GM21619 (cell line): ENCODE measurements at regions not wholly inside any gene's neighbourhood (a gene's known extent, or its start where the extent isn't known, plus 50 kb on each side); places are given as distances from the start of the nearest gene placed in this dataset.
"Not testable (repeated sequence)": the region's sequence is repeated elsewhere in the genome, so short reads cannot be mapped to it uniquely, and the experiment has no call there.

ENCODE experiments used
- ATAC-seq: cut with Tn5 transposase; IDR thresholded peaks from one replicate; pipeline ENCODE4 v1.9.1; 2021; ENCODE audit not compliant: unreplicated experiment

- ATAC-seq, result no peak
Measured at GRCh38 chr18:75694292-75694691, 266.8 kb upstream of the SMIM21 start.

DNA sequence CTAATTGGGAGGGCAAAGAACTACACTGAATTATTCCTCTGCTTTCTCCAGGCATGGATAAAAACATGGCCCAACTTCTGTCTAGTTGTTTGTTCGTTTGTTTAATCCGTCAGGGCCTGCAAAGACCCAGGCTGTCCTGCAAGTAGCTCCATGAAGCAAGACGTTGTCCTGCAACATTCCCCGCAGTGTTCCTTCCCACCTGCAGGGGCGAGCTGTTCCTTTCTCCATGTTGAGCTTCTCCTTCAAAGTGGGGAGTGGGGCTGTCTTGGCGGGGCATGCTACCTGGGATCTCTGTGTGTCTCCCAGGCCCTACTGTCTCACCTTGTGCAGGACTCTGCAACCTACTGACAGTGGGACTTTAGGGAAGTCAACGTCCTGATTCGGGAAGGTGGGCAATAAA, 264.0 kb upstream of the SMIM21 start:
- no peak for ATAC-seq

GRCh38 chr18:75690283-75690682, 262.8 kb upstream of the SMIM21 start:
- not testable (repeated sequence) for ATAC-seq

DNA sequence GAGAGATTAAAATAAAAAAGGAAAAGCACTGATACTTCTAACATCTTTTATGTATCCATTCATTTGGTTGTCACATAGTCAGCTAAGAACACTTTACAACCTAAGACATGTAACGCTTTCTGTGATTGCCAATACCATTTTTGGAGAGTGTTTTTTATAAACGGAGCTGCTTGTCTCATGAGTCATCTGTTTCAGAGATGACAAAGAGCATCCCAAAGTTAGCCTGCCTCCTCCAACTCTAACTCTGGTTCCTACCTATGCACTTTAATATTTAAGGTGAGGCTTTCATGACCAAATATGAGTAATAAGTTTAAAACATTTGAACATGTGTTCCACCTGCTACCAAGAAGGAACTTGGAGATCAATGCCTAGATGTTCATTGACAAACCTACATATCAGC, 260.1 kb upstream of the SMIM21 start:
- ATAC-seq, result no peak

DNA sequence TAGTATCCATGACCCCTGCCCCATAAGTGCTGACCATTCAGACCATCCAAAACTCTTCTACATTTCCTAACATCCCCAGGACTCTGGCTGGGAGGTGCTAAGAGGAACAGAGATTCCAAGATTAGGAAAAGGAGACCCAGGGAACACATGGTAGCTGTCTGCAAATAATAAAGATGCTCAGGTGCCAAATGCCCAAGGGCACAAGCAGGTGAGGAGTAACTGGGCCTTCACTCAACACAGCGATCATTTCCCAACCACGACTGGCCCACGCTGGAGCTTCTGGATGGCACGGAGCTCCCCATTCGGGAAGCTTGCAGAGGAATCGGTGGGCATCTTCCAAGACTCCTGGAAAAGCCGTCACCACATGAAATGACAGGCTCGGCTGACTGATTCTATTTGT, 255.9 kb upstream of the SMIM21 start:
- no peak for ATAC-seq

GRCh38 chr18:75681538-75682115, 254.1 kb upstream of the SMIM21 start:
- no peak for ATAC-seq

GRCh38 chr18:75679331-75679730, 251.8 kb upstream of the SMIM21 start:
- no peak for ATAC-seq

GRCh38 chr18:75678627-75679026, 251.1 kb upstream of the SMIM21 start:
- no peak for ATAC-seq

- no peak for ATAC-seq
Measured at GRCh38 chr18:75677696-75678455, 250.4 kb upstream of the SMIM21 start.

DNA sequence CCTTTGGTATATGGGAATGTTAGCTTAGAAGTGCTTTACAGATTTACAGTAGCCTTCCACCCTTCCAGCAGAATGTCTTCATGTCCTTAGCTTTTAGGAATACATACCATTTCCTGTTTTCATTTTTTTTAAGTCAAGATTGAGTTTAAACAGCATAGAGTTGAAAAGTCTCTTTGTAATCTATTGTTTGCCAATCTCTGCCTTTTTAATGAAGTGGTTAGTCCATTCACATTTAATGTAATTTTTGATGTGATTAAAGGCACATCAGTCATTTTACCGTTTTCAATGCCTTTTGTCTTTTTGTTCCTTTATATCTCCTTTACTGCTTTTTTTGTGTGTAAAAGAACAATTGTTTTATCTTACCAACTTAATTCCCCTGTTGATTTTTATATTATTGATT, 233.4 kb upstream of the SMIM21 start:
- ATAC-seq, result no peak

- ATAC-seq, result no peak
Measured at GRCh38 chr18:75659535-75660023, 232.1 kb upstream of the SMIM21 start.

DNA sequence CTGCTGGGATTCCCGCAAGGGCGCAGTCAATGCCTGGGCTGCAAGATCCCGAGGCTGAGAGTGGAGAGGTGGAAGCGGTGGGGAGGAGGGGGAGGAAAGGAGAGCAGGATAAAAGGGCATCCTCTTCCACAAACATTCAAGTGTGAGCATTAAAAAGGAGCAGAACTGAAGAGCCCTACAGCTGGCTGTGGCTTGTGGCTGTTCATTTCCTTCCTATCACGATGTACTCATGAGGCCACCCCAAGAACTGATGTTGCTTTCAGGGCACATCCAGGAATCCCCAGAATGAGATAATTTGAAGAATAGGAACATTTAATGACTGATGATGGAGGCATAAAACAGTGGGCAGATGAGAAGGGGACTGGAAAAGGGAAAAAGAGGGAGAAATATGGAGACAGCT, 230.8 kb upstream of the SMIM21 start:
- ATAC-seq, result no peak

GRCh38 chr18:75656563-75657247, 229.2 kb upstream of the SMIM21 start:
- no peak for ATAC-seq

GRCh38 chr18:75656035-75656434, 228.5 kb upstream of the SMIM21 start:
- no peak for ATAC-seq

GRCh38 chr18:75654851-75655751, 227.6 kb upstream of the SMIM21 start:
- ATAC-seq, result no peak

- ATAC-seq, result no peak
Measured at GRCh38 chr18:75654386-75654785, 226.9 kb upstream of the SMIM21 start.

DNA sequence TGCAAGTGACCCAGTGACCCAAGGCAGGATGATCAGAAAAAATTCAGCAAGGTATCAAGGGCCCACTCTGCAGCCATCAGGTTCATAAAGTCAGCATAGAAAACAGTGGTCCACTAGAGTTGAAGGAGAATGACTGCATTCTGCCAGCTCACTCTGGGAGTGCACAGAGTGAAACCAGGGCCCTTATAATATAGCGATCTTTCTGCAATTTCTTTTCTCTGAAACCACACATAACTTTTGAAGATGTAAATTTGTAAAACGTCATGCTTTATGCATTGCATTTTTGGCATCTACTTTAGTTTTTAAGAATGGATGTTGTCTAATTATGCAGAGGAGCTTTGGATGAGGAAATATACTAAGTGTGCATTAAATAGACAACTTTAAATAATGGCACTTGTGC, 225.0 kb upstream of the SMIM21 start:
- ATAC-seq, result no peak

DNA sequence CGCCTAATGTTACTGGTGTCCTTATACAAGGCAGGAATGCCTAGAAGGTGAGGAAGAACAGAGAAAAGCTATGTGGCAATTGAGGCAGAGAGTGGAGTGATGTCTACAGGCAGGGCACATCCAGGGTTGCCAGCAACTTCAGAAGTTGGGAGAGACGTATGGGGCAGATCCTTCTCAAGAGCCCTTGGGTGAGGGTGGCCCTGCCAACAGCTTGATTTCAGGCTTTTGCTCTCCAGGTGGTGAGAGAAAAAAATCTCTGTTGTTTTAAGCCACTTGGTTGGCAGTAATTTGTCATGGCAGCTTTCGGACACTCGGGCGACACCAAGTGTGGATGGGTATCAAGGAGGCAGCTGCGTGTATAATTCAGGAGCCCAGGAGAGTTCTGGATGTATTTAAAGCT, 217.4 kb upstream of the SMIM21 start:
- ATAC-seq, result no peak

- no peak for ATAC-seq
Measured at GRCh38 chr18:75643083-75643482, 215.6 kb upstream of the SMIM21 start.

DNA sequence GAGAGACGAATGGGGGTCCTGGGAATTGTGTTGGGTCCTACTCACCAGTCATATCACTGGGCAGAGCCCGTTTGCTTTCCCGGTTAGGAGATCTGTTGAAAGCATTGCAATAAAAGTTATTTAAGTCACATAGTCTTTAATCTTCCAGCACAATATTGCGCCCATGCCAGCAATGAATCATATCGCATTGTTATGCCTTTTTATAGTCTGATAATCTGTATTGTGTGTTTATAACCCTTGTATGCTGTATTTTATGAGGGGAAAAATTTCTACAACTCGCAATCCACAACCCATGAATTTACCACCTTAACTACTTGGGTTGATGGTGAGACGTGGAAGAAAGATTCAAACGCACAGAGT, 211.9 kb upstream of the SMIM21 start:
- ATAC-seq, result no peak

DNA sequence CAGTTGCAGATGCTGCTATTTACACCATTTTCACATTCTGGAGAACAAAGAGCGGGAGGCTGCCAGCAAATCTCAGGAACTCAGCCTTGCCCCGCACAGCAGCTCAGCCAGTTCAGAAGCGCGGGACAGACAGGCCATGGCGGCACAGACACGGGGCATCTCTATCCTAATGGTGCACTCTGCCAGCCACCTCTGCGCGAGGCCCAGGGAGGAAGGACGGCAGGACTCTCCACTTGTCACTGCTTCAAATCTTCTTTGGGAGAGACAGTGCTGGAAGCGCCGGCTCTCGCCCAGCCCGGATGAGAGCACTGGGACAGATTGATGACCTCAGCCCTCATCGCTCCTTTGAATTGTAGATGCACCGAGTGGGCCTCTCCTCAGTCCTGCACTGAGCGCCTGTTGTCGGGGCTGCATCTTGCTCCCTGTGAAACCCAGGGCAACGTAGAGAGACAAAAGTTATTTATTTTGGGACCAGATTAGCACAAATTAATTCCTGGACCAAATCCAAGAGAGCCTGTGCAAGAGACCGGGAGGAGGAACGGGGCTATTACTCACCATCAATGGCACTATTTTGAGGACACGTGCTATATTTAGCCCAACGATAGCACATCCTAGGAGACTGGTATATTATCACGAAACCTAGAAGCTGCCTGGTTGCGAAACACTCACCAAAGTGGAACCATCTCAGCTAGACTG, 211.4 kb upstream of the SMIM21 start:
- no peak for ATAC-seq
